ENCODE measurements at regions not wholly inside any gene's neighbourhood (a gene's known extent, or its start where the extent isn't known, plus 50 kb on each side); places are given as distances from the start of the nearest gene placed in this dataset.

DNA sequence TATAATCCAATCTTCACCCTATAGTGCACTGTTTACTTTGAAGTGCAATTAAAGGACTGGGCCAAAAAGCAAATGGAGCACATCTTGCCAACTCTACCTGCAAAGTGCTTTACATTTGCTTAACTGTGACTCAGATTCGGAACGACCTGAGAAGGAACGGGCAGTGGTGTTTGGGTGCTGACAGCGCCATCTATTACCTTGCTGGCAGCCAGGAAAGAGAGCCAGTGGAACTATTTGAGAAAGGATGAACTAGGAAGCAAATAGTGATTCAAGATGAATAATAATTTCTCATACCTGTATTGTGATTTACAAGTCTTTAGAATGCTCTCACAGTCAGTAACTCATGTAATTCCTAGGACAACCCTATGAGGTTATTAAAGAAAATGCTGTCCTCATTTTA, 312.9 kb downstream of the PDCD6IP start:
- TF ChIP-seq JUN (IDR thresholded peaks at IDR 0.05; ENCODE audit: borderline replicate concordance, insufficient read depth, insufficient read length, low read depth) (no peak), POLR2A (IDR thresholded peaks at IDR 0.05; ENCODE audit: low read depth, low read length) (no peak), POLR2AphosphoS5 (IDR thresholded peaks at IDR 0.05; ENCODE audit: insufficient read depth, low read depth, low read length) (no peak), EZH2 (IDR thresholded peaks at IDR 0.05; ENCODE audit: borderline replicate concordance, low read depth, low read length, severe bottlenecking) (no peak), GATA2 (IDR thresholded peaks at IDR 0.05; ENCODE audit: insufficient read depth, insufficient read length, low read depth, low read length) (no peak), FOS (IDR thresholded peaks at IDR 0.05; ENCODE audit: borderline replicate concordance, insufficient read depth, low read length) (no peak)
- TF ChIP-seq, protein P1, sequence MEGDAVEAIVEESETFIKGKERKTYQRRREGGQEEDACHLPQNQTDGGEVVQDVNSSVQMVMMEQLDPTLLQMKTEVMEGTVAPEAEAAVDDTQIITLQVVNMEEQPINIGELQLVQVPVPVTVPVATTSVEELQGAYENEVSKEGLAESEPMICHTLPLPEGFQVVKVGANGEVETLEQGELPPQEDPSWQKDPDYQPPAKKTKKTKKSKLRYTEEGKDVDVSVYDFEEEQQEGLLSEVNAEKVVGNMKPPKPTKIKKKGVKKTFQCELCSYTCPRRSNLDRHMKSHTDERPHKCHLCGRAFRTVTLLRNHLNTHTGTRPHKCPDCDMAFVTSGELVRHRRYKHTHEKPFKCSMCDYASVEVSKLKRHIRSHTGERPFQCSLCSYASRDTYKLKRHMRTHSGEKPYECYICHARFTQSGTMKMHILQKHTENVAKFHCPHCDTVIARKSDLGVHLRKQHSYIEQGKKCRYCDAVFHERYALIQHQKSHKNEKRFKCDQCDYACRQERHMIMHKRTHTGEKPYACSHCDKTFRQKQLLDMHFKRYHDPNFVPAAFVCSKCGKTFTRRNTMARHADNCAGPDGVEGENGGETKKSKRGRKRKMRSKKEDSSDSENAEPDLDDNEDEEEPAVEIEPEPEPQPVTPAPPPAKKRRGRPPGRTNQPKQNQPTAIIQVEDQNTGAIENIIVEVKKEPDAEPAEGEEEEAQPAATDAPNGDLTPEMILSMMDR (IDR thresholded peaks at IDR 0.05; ENCODE audit: extremely low read depth in 1 of 2, insufficient read depth in 1 of 2, low read depth in 1 of 2, low read length in 2 of 2), result no peak
- TF ChIP-seq, protein P2, sequence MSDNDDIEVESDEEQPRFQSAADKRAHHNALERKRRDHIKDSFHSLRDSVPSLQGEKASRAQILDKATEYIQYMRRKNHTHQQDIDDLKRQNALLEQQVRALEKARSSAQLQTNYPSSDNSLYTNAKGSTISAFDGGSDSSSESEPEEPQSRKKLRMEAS (IDR thresholded peaks at IDR 0.05; ENCODE audit: insufficient read depth, insufficient read length), result no peak

Data from endothelial cell of umbilical vein (primary cell).